Brain pericyte (primary cell): ENCODE measurements at regions not wholly inside any gene's neighbourhood (a gene's known extent, or its start where the extent isn't known, plus 50 kb on each side); places are given as distances from the start of the nearest gene placed in this dataset.
"Not testable (repeated sequence)": the region's sequence is repeated elsewhere in the genome, so short reads cannot be mapped to it uniquely, and the experiment has no call there.

Experiments
- DNase-seq: peaks from one replicate; pipeline ENCODE4 v3.0.0-alpha.2; 2012; ENCODE audit warnings: low read depth, low spot score

GRCh38 chr6:141969768-141970415 is 162.8 kb upstream of the GJE1 start:
- not testable (repeated sequence) for DNase-seq

DNA sequence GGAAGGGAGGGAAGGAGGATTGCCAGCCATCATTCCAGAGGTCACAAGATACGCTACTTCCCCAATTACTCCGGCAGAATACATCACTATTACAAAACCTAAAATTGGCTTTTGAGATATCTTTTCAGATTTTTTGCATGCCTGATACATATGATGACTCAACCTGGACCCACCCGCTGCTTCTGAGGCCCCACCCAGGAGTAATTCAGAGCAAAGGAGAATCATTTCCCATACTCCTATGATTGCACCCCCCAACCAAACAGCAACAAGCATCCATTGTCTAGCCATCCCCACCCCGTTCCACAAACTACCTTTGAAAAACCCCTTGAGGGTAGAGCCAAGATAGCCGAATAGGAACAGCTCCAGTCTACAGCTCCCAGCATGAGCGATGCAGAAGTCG is 163.5 kb upstream of the GJE1 start:
- no peak for DNase-seq

GRCh38 chr6:141968632-141969031 is 164.1 kb upstream of the GJE1 start:
- no peak for DNase-seq

- no peak for DNase-seq
Observed at GRCh38 chr6:141965016-141965545, 167.6 kb upstream of the GJE1 start.

DNA sequence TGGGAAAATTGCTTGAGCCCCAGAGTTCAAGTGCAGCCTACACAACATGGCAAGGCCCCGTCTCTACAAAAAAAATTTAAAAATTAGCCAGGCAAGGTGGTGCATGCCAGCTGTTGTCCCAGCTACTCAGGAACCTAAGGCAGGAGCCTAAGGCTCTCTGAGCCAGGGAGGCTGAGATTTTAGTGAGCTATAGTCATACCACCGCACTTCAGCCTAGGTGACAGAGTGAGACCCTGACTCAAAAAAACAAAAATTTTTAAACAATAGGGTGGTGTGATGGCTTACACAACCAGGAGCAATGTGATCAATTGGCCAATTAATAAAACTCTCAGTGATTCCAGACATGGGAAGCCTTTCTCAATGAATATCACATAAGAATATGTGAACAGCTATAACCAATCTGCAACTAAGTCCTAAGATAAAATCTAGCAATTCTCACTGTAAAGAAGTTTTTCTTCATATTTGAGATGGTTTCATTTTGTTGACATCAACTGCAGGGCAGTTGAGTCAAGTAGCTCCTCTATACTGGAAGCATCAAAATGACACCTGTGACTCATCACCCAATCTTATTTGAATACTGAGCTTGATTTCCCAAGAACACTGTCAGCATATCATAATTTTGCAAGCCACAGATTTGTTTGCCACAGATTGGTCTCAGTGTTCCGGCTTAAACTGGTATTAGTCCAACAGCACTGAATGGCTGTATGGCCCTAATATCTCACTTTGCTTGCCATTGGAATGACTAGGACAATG is 169.0 kb upstream of the GJE1 start:
- DNase-seq: no peak

- DNase-seq: no peak
Observed at GRCh38 chr6:141957271-141957670, 175.5 kb upstream of the GJE1 start.

- no peak for DNase-seq
Observed at GRCh38 chr6:141956868-141957267, 175.9 kb upstream of the GJE1 start.

GRCh38 chr6:141956046-141956761 is 176.5 kb upstream of the GJE1 start:
- DNase-seq: no peak

GRCh38 chr6:141953072-141953471 is 179.7 kb upstream of the GJE1 start:
- no peak for DNase-seq

DNA sequence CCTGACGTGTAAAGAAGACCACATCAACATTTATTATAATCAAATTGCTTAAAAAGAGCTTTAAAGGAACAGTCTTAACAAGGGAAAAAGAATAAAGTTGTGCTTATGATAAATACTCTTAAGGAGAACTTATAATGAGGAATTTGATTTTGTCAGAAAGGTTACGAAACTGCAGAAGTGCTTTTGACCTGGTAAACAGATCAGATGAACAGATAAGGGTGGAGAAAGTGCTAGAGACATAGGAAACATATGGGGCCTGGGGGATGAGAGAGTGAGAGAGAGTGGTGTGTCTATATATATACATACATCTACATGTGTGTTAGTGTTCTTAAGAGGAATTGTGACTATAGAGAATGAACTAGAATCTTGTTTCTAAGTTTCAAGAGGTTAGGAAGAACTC is 186.2 kb upstream of the GJE1 start:
- no peak for DNase-seq

- no peak for DNase-seq
Observed at GRCh38 chr6:141938664-141939063, 194.1 kb upstream of the GJE1 start.

DNA sequence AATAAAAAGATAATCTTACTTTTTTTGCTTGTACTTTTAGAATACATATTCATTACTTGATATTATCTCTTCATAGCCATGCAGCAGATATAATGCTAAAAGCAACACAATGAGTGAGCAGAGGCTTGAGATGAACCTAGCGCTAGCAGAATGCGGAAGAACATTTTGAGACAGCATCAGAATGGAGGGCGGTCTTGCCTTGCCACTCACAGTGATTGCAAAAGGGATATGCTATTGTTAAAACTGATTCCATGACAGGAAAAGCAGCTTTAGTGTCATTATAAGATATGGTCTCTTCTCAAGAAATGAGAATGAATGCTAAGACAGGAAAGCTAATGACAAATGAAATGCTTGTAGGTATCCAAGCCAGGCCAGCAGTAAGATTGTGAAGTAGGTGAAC is 200.0 kb upstream of the GJE1 start:
- DNase-seq: no peak

DNA sequence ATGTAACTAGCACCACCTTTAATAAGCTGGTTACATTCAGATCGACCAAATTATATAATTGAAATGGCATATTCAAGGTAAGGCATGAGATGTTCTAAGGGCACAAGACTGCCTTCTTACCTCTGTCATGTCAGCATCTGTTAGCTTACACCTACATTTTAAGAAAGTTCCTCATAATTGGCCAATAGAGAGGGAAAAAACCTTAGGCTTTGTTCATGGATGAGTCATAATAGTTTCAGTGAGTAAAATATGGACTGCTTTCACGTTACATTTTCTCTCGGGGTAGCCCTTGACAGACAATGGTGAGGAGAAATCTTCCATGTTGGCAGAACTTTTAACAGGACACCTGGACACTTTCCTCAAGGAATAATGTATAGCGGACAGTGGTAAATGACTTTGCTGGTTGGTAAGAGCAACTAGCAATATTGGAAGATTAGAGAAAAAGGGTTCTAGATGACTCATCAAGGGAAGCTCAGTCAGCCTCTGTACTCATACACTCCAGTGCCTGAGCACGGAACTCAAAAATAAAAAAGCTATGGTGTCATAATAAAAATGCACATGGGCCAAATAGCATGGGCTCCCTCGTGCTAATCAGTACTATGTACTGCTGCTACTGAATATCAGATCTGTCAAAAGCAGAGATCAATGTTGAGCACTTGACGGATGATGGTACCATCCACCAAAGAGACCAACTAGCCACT is 206.4 kb upstream of the GJE1 start:
- DNase-seq: not testable (repeated sequence)

- no peak for DNase-seq
Observed at GRCh38 chr6:141925001-141925400, 207.7 kb upstream of the GJE1 start.

DNA sequence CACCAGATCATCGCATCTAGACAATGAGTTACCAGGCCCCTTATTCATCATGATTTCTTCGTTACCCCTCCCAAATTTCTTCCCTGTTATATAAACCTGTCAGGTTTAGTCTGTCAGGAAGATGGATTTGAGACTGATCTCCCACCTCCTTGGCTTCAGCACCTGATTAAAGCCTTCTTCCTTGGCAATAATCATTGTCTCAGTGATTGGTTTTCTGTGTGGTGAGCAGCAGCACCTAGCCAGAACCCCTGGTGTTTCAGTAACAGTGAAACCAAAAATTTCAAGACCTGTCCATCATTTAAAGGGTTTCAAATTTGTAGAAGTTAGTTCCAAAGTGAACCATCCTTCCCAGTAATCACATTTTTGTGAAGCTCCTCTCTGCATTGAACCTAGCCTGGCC is 209.8 kb upstream of the GJE1 start:
- DNase-seq: no peak

- not testable (repeated sequence) for DNase-seq
Observed at GRCh38 chr6:141916682-141917505, 215.8 kb upstream of the GJE1 start.

- no peak for DNase-seq
Observed at GRCh38 chr6:141914646-141915045, 218.1 kb upstream of the GJE1 start.

GRCh38 chr6:141906569-141907080 is 226.1 kb upstream of the GJE1 start:
- no peak for DNase-seq

DNA sequence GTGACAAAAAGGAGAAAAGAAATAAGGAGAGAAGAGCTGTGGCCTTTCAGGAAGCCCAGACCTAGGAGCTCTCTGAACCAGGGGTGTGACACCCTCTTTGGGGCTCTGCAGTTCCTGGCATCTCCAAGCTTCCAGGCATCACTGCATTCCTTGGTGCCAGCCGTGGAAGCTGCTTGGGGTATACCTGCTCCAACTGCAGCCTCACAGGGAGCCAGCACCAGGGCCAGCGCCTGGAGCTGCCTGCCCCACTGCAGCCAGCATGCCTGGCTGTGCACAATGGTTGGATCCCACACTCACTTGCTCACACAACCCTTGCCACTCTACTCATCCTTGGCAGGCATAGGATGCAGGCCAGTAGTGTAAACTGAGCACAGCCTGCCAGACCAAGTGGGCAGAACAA is 242.1 kb upstream of the GJE1 start:
- no peak for DNase-seq

DNA sequence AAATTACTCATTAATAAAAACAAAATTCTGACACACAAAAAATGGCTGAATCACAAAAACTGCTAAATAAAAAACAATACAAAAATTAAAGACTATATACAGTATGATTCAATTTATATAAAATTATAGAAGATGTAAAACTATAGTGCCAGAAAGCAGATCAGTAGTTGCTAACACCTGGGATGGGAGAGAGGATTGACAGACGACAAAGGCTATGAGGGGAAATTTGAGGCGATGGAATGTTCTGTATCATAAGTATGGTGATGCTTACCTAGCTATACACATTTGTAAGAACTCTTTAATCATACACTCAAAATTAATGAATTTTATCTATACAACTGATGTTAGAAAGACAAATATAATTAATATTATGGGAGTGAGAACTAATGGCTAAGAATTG is 247.9 kb upstream of the GJE1 start:
- no peak for DNase-seq

DNA sequence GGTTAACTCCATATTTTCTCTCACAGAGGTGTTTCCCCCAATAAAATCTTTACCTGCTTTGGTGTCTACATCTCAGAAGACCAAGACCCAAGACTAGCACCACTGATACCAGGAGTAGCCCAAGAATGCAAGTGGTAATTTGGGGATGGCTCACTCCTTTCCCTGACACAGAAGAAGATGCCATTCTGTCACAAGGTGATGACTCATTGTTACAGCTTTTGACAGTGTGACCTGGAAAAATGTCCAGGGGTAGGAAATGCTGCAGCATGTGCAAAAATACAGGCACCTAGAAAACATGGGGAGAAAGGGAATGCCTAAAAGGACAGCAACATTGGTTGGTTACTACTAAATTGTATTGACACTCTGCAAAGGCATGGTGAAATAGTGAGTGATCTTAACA is 254.0 kb upstream of the GJE1 start:
- no peak for DNase-seq
